ENCODE measurements at regions not wholly inside any gene's neighbourhood (a gene's known extent, or its start where the extent isn't known, plus 50 kb on each side); places are given as distances from the start of the nearest gene placed in this dataset.

DNA sequence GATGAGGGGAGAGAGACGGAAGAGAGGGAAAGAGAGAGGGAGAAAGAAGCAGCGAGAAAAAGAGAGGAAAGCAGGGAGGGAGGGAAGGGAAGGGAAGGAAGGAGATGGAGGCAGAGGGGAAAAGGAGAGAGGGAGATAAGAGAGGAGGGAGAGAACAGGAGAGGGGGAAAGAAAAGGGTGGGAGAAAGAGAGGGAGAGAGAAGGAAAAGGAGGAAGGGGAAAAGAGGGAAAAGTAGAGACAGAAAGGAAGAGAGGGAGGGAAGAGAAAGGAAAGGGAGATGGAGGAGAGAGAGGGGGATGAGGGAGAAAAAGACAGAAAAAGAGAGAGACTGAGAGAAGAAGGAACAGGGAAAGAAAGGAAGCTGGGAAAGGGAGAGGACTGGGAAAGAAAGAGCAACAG, 814.4 kb downstream of the CDH11 start:
- Histone ChIP-seq H3K9me2 (replicated peaks; ENCODE audit: insufficient read depth, low read length) (no peaks in the 10 kb centered on the region), H3K27me3 (ENCODE audit: low read length) (no peaks in the 10 kb centered on the region), H3K79me2 (ENCODE audit: low read length) (no peaks in the 10 kb centered on the region), H3K9ac (ENCODE audit: low read length) (peak overlapping the region; percentile 61), H3K9me3 (ENCODE audit: low read length) (peaks cover 7% of the 10 kb centered on the region), H2AFZ (ENCODE audit: low read length) (no peak overlapping the region), H3K4me2 (ENCODE audit: low read depth, low read length, poor library complexity, severe bottlenecking) (peak overlapping the region; percentile 55), H3K36me3 (ENCODE audit: insufficient read depth, low read length) (peaks cover 28% of the 10 kb centered on the region), H3K4me1 (ENCODE audit: low read length) (peaks cover 89% of the 10 kb centered on the region), H3K27ac (ENCODE audit: low read length) (peak overlapping the region; percentile 98), H3K4me3 (ENCODE audit: low read length) (no peak overlapping the region), H4K20me1 (ENCODE audit: insufficient read depth, low read depth, low read length) (no peaks in the 10 kb centered on the region)
- DNase-seq: no peak

- peak overlapping the region; percentile 3 for H3K4me3 ChIP-seq (ENCODE audit: low read length)
- no peaks in the 10 kb centered on the region for H3K9me2 ChIP-seq (replicated peaks; ENCODE audit: insufficient read depth, low read length)
- no peak overlapping the region for H2AFZ ChIP-seq (ENCODE audit: low read length)
- peaks cover 14% of the 10 kb centered on the region for H3K36me3 ChIP-seq (ENCODE audit: insufficient read depth, low read length)
- peak overlapping the region; percentile 98 for H3K27ac ChIP-seq (ENCODE audit: low read length)
- peaks cover 87% of the 10 kb centered on the region for H3K4me1 ChIP-seq (ENCODE audit: low read length)
- no peaks in the 10 kb centered on the region for H3K27me3 ChIP-seq (ENCODE audit: low read length)
- peaks cover 4% of the 10 kb centered on the region; the same call in 1 of the 2 replicates for H3K79me2 ChIP-seq (ENCODE audit: low read length)
- H3K9ac ChIP-seq (ENCODE audit: low read length): peak overlapping the region; percentile 61
- DNase-seq: peak; percentile 81
- peaks cover 7% of the 10 kb centered on the region for H3K9me3 ChIP-seq (ENCODE audit: low read length)
- H3K4me2 ChIP-seq (ENCODE audit: low read depth, low read length, poor library complexity, severe bottlenecking): peak overlapping the region; percentile 55
- H4K20me1 ChIP-seq (ENCODE audit: insufficient read depth, low read depth, low read length): no peaks in the 10 kb centered on the region
Observed at GRCh38 chr16:64305663-64306062, 816.2 kb downstream of the CDH11 start.

GRCh38 chr16:64304951-64305350, 816.9 kb downstream of the CDH11 start:
- Histone ChIP-seq H3K79me2 (ENCODE audit: low read length) (peaks cover 4% of the 10 kb centered on the region; the same call in 1 of the 2 replicates), H3K27ac (ENCODE audit: low read length) (peak overlapping the region; percentile 98), H3K27me3 (ENCODE audit: low read length) (no peaks in the 10 kb centered on the region), H4K20me1 (ENCODE audit: insufficient read depth, low read depth, low read length) (no peaks in the 10 kb centered on the region), H3K9me3 (ENCODE audit: low read length) (peaks cover 7% of the 10 kb centered on the region), H3K36me3 (ENCODE audit: insufficient read depth, low read length) (peaks cover 7% of the 10 kb centered on the region), H2AFZ (ENCODE audit: low read length) (no peak overlapping the region), H3K4me1 (ENCODE audit: low read length) (peaks cover 87% of the 10 kb centered on the region), H3K9ac (ENCODE audit: low read length) (peak overlapping the region; percentile 61), H3K4me3 (ENCODE audit: low read length) (peak overlapping the region; percentile 3), H3K4me2 (ENCODE audit: low read depth, low read length, poor library complexity, severe bottlenecking) (peak overlapping the region; percentile 55), H3K9me2 (replicated peaks; ENCODE audit: insufficient read depth, low read length) (no peaks in the 10 kb centered on the region)
- DNase-seq: peak; percentile 75

- peaks cover 1% of the 10 kb centered on the region for H3K9me3 ChIP-seq (ENCODE audit: low read length)
- no peaks in the 10 kb centered on the region for H4K20me1 ChIP-seq (ENCODE audit: insufficient read depth, low read depth, low read length)
- H3K9ac ChIP-seq (ENCODE audit: low read length): peak overlapping the region; percentile 61
- H3K27me3 ChIP-seq (ENCODE audit: low read length): no peaks in the 10 kb centered on the region
- peaks cover 4% of the 10 kb centered on the region; the same call in 1 of the 2 replicates for H3K79me2 ChIP-seq (ENCODE audit: low read length)
- H2AFZ ChIP-seq (ENCODE audit: low read length): no peak overlapping the region
- H3K36me3 ChIP-seq (ENCODE audit: insufficient read depth, low read length): peaks cover 1% of the 10 kb centered on the region
- no peak overlapping the region for H3K4me3 ChIP-seq (ENCODE audit: low read length)
- H3K4me1 ChIP-seq (ENCODE audit: low read length): peaks cover 89% of the 10 kb centered on the region
- DNase-seq: peak; percentile 69
- H3K9me2 ChIP-seq (replicated peaks; ENCODE audit: insufficient read depth, low read length): no peaks in the 10 kb centered on the region
- peak overlapping the region; percentile 55 for H3K4me2 ChIP-seq (ENCODE audit: low read depth, low read length, poor library complexity, severe bottlenecking)
- H3K27ac ChIP-seq (ENCODE audit: low read length): peak overlapping the region; percentile 98
Observed at GRCh38 chr16:64304396-64304795, 817.5 kb downstream of the CDH11 start.

GRCh38 chr16:64297863-64298600, 823.8 kb downstream of the CDH11 start:
- Histone ChIP-seq H3K9ac (ENCODE audit: low read length) (peak overlapping the region; percentile 33), H3K4me1 (ENCODE audit: low read length) (peaks cover 79% of the 10 kb centered on the region), H3K27me3 (ENCODE audit: low read length) (no peaks in the 10 kb centered on the region), H2AFZ (ENCODE audit: low read length) (peak overlapping the region; percentile 46; the same call in 1 of the 2 replicates), H3K4me3 (ENCODE audit: low read length) (no peak overlapping the region), H3K36me3 (ENCODE audit: insufficient read depth, low read length) (no peaks in the 10 kb centered on the region), H3K4me2 (ENCODE audit: low read depth, low read length, poor library complexity, severe bottlenecking) (peak overlapping the region; percentile 13), H3K9me2 (replicated peaks; ENCODE audit: insufficient read depth, low read length) (no peaks in the 10 kb centered on the region), H4K20me1 (ENCODE audit: insufficient read depth, low read depth, low read length) (no peaks in the 10 kb centered on the region), H3K79me2 (ENCODE audit: low read length) (peaks cover 4% of the 10 kb centered on the region; the same call in 1 of the 2 replicates), H3K27ac (ENCODE audit: low read length) (peak overlapping the region; percentile 80), H3K9me3 (ENCODE audit: low read length) (no peaks in the 10 kb centered on the region)
- peak; percentile 60 for DNase-seq

DNA sequence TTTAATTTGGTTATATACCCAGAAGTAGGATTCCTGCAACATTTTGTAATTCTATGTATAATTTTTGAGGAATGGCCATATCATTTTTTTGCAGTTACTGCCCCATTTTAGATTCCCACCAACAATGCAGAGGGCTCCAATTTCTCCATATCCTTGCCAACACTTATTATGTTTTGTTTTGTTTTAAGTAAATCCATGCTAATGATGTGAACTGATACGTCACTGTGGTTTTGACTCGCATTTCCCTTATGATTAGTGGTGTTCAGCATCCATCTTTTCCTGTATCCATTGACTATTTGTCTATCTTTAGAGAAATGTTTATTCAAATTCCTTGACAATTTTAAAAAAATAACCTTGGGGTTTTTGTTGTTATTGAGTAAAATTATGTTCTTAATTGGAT, 826.4 kb downstream of the CDH11 start:
- DNase-seq: no peak

GRCh38 chr16:64292953-64293352, 828.9 kb downstream of the CDH11 start:
- H3K9me3 ChIP-seq (ENCODE audit: low read length): no peaks in the 10 kb centered on the region
- H4K20me1 ChIP-seq (ENCODE audit: insufficient read depth, low read depth, low read length): no peaks in the 10 kb centered on the region
- peak overlapping the region; percentile 94 for H3K27ac ChIP-seq (ENCODE audit: low read length)
- H3K4me2 ChIP-seq (ENCODE audit: low read depth, low read length, poor library complexity, severe bottlenecking): peak overlapping the region; percentile 31
- H3K4me1 ChIP-seq (ENCODE audit: low read length): peaks cover 79% of the 10 kb centered on the region
- H3K4me3 ChIP-seq (ENCODE audit: low read length): peak overlapping the region; percentile 29
- peak; percentile 64 for DNase-seq
- no peaks in the 10 kb centered on the region for H3K79me2 ChIP-seq (ENCODE audit: low read length)
- H3K27me3 ChIP-seq (ENCODE audit: low read length): no peaks in the 10 kb centered on the region
- H2AFZ ChIP-seq (ENCODE audit: low read length): no peak overlapping the region
- H3K9me2 ChIP-seq (replicated peaks; ENCODE audit: insufficient read depth, low read length): no peaks in the 10 kb centered on the region
- H3K9ac ChIP-seq (ENCODE audit: low read length): peak overlapping the region; percentile 37
- no peaks in the 10 kb centered on the region; the same call in 1 of the 2 replicates for H3K36me3 ChIP-seq (ENCODE audit: insufficient read depth, low read length)

More for the DNA sequence above, 826.4 kb downstream of the CDH11 start:
- Histone ChIP-seq H3K27me3 (ENCODE audit: low read length) (no peaks in the 10 kb centered on the region), H3K4me3 (ENCODE audit: low read length) (no peak overlapping the region), H3K9me3 (ENCODE audit: low read length) (no peaks in the 10 kb centered on the region), H2AFZ (ENCODE audit: low read length) (no peak overlapping the region), H3K4me1 (ENCODE audit: low read length) (peaks cover 87% of the 10 kb centered on the region), H3K27ac (ENCODE audit: low read length) (peak overlapping the region; percentile 94), H3K79me2 (ENCODE audit: low read length) (no peaks in the 10 kb centered on the region), H3K9ac (ENCODE audit: low read length) (no peak overlapping the region), H4K20me1 (ENCODE audit: insufficient read depth, low read depth, low read length) (no peaks in the 10 kb centered on the region), H3K4me2 (ENCODE audit: low read depth, low read length, poor library complexity, severe bottlenecking) (no peak overlapping the region), H3K9me2 (replicated peaks; ENCODE audit: insufficient read depth, low read length) (no peaks in the 10 kb centered on the region), H3K36me3 (ENCODE audit: insufficient read depth, low read length) (no peaks in the 10 kb centered on the region)

- Histone ChIP-seq H3K4me2 (ENCODE audit: low read depth, low read length, poor library complexity, severe bottlenecking) (peak overlapping the region; percentile 31), H3K9me3 (ENCODE audit: low read length) (no peaks in the 10 kb centered on the region), H3K79me2 (ENCODE audit: low read length) (no peaks in the 10 kb centered on the region), H3K27ac (ENCODE audit: low read length) (peak overlapping the region; percentile 94), H2AFZ (ENCODE audit: low read length) (no peak overlapping the region), H3K9me2 (replicated peaks; ENCODE audit: insufficient read depth, low read length) (no peaks in the 10 kb centered on the region), H3K4me1 (ENCODE audit: low read length) (peaks cover 77% of the 10 kb centered on the region), H3K27me3 (ENCODE audit: low read length) (no peaks in the 10 kb centered on the region), H3K4me3 (ENCODE audit: low read length) (peak overlapping the region; percentile 10; the same call in 1 of the 2 replicates), H4K20me1 (ENCODE audit: insufficient read depth, low read depth, low read length) (no peaks in the 10 kb centered on the region), H3K9ac (ENCODE audit: low read length) (peak overlapping the region; percentile 37), H3K36me3 (ENCODE audit: insufficient read depth, low read length) (no peaks in the 10 kb centered on the region; the same call in 1 of the 2 replicates)
- DNase-seq: no peak
Observed at GRCh38 chr16:64292161-64292560, 829.7 kb downstream of the CDH11 start.

Measured in Karpas-422 (cell line).